ENCODE measurements at regions not wholly inside any gene's neighbourhood (a gene's known extent, or its start where the extent isn't known, plus 50 kb on each side); places are given as distances from the start of the nearest gene placed in this dataset.
"Not testable (repeated sequence)": the region's sequence is repeated elsewhere in the genome, so short reads cannot be mapped to it uniquely, and the experiment has no call there.

- no peak for TF ChIP-seq CREB1 (CRISPR knock-in tag; IDR thresholded peaks at IDR 0.05)
- TF ChIP-seq USF2 (CRISPR knock-in tag; IDR thresholded peaks at IDR 0.05): no peak
- TF ChIP-seq E2F4 (CRISPR knock-in tag; IDR thresholded peaks at IDR 0.05; ENCODE audit: borderline replicate concordance, low read depth): no peak
- TF ChIP-seq ELF4 (CRISPR knock-in tag; IDR thresholded peaks at IDR 0.05; ENCODE audit: low read depth): no peak
- TF ChIP-seq ERG (CRISPR knock-in tag; IDR thresholded peaks at IDR 0.05): no peak
- TF ChIP-seq ZMAT4 (CRISPR knock-in tag; IDR thresholded peaks at IDR 0.05): no peak
- no peak for TF ChIP-seq ZNF121 (CRISPR knock-in tag; IDR thresholded peaks at IDR 0.05)
- no peak for TF ChIP-seq ZNF532 (CRISPR knock-in tag; IDR thresholded peaks at IDR 0.05; ENCODE audit: borderline replicate concordance)
These were observed 193.8 kb upstream of the TOX3 start (continued) for GRCh38 chr16:52740766-52741165.

GRCh38 chr16:52740333-52740732 lies 193.4 kb upstream of the TOX3 start:
- H3K27ac Mint-ChIP-seq: no peak overlapping the region
- H3K27me3 Mint-ChIP-seq (ENCODE audit: low read depth): no peaks in the 10 kb centered on the region
- ChIA-PET POLR2A (no interaction called here), CTCF (interaction anchor here (0.8 kb wide), 1 partner anchor 143 kb away, joined by 3 read pairs; no protein-coding TSS in a partner anchor)
- H3K36me3 Mint-ChIP-seq: peaks cover 14% of the 10 kb centered on the region
- no peak overlapping the region for H3K4me3 Mint-ChIP-seq
- peaks cover 15% of the 10 kb centered on the region for H3K9me3 Mint-ChIP-seq
- TF ChIP-seq TP53 (CRISPR knock-in tag; IDR thresholded peaks at IDR 0.05): no peak
- no peak for TF ChIP-seq USF1 (CRISPR knock-in tag; IDR thresholded peaks at IDR 0.05)
- TF ChIP-seq FOXP4 (CRISPR knock-in tag; IDR thresholded peaks at IDR 0.05): no peak
- no peak for TF ChIP-seq USF2 (CRISPR knock-in tag; IDR thresholded peaks at IDR 0.05)
- no peak for DNase-seq (ENCODE audit: low spot score)
- peaks cover 24% of the 10 kb centered on the region for H3K4me1 Mint-ChIP-seq
- no peak for ATAC-seq

- H3K27me3 Mint-ChIP-seq (ENCODE audit: low read depth); CTCF ChIA-PET; ATAC-seq; H3K27ac Mint-ChIP-seq; DNase-seq (ENCODE audit: low spot score); POLR2A ChIA-PET; H3K4me3 Mint-ChIP-seq: not testable (repeated sequence)
- peaks cover 15% of the 10 kb centered on the region for H3K9me3 Mint-ChIP-seq
- H3K4me1 Mint-ChIP-seq: peaks cover 24% of the 10 kb centered on the region
- H3K36me3 Mint-ChIP-seq: peaks cover 14% of the 10 kb centered on the region
These were observed 192.0 kb upstream of the TOX3 start for GRCh38 chr16:52738992-52739391.

Data from WTC11 (cell line).